ENCODE measurements at regions not wholly inside any gene's neighbourhood (a gene's known extent, or its start where the extent isn't known, plus 50 kb on each side); places are given as distances from the start of the nearest gene placed in this dataset.

GRCh38 chr2:52294628-52295027 is 1262.7 kb upstream of the NRXN1 start (continued):
- no peak for TF ChIP-seq CUX1 (IDR thresholded peaks at IDR 0.05; ENCODE audit: insufficient replicate concordance, low read depth, low read length)

DNA sequence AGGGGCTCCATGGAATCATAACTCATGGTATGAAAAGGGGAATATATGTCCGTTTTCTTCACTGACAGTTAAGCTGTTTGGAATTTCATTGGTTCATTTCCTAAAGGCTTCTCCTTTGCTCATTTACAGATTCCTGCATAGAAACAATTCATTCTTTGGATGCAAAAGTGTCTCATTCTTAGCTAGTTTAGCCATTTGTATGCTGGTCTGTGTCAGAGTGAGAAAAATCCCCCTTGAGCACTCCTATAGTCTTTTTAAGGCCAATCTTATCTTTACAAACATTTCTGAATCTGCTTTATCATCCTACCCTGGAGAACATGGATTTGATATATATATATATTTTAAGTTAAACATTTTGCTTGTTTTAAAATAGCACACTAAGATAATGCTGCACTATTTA is 1260.9 kb upstream of the NRXN1 start:
- no peaks in the 10 kb centered on the region for H3K79me2 ChIP-seq (ENCODE audit: control insufficient read depth, insufficient read depth, low read length)
- no peaks in the 10 kb centered on the region for H4K20me1 ChIP-seq (ENCODE audit: control insufficient read depth, insufficient read depth)
- H3K36me3 ChIP-seq (ENCODE audit: control insufficient read depth in 2 of 2, insufficient read depth in 2 of 2, low read length in 1 of 2): no peaks in the 10 kb centered on the region
- no peaks in the 10 kb centered on the region for H3K9me3 ChIP-seq (replicated peaks; ENCODE audit: control insufficient read depth, insufficient read depth, low read length)
- FAIRE-seq (no peak), DNase-seq (ENCODE audit: low read depth, low spot score) (no peak), ATAC-seq (no peak)
- BruUV-seq (replicated peaks): no TSS peak
- no peak overlapping the region for H2AFZ ChIP-seq (ENCODE audit: control insufficient read depth, low read depth, low read length)
- in situ Hi-C loops (cut with MboI): no loop called here
- intact Hi-C loops (cut with micrococcal nuclease; ENCODE audit: unreplicated experiment): no loop called here
- ChIA-PET SMC1A (ENCODE audit: uncharacterized antibody, unreplicated experiment) (no interaction called here), RAD21 (ENCODE audit: unreplicated experiment) (no interaction called here), CTCF (no interaction called here), POLR2A (no interaction called here)
- H3K4me3 ChIP-seq: no peak overlapping the region
- 0% methylated on average over 1 of the region's 1 CpG for WGBS (ENCODE audit: insufficient coverage, insufficient replicate concordance, low lambda C conversion rate, missing lambda C conversion rate)
- H3K4me1 ChIP-seq (ENCODE audit: control insufficient read depth, insufficient read depth, low read length): no peaks in the 10 kb centered on the region
- H3K9ac ChIP-seq (ENCODE audit: control insufficient read depth, insufficient read depth, low read length): no peak overlapping the region
- no peak overlapping the region for H3K27ac ChIP-seq (ENCODE audit: control insufficient read depth, insufficient read depth)
- no peak overlapping the region for H3K4me2 ChIP-seq (ENCODE audit: control insufficient read depth, insufficient read depth)
- H3K27me3 ChIP-seq (replicated peaks in 1 of 2; ENCODE audit: control insufficient read depth in 2 of 2, insufficient read depth in 2 of 2, low read length in 1 of 2): no peaks in the 10 kb centered on the region
- TF ChIP-seq NR2C1 (IDR thresholded peaks at IDR 0.05) (no peak), ASH2L (IDR thresholded peaks at IDR 0.05; ENCODE audit: borderline replicate concordance, low read depth) (no peak), MYB (IDR thresholded peaks at IDR 0.05; ENCODE audit: borderline replicate concordance, low read depth, low read length) (no peak), CHD2 (IDR thresholded peaks at IDR 0.05; ENCODE audit: borderline replicate concordance, low read depth, low read length) (no peak), STAT3 (IDR thresholded peaks at IDR 0.05; ENCODE audit: low read depth, low read length) (no peak), EP300 (IDR thresholded peaks at IDR 0.05; ENCODE audit: borderline replicate concordance in 1 of 2, control insufficient read depth in 1 of 2, low read depth in 2 of 2, low read length in 2 of 2) (no peak), SIN3A (IDR thresholded peaks at IDR 0.05; ENCODE audit: low read depth, low read length) (no peak), PML (IDR thresholded peaks at IDR 0.05; ENCODE audit: low read length) (no peak), RUNX3 (IDR thresholded peaks at IDR 0.05; ENCODE audit: low read length) (no peak), RAD51 (IDR thresholded peaks at IDR 0.05) (no peak), BCL11A (IDR thresholded peaks at IDR 0.05; ENCODE audit: low read depth, low read length) (no peak), SUZ12 (IDR thresholded peaks at IDR 0.05; ENCODE audit: unreplicated experiment) (no peak), PRDM15 (CRISPR knock-in tag; IDR thresholded peaks at IDR 0.05) (no peak)
- TF ChIP-seq, protein P1, sequence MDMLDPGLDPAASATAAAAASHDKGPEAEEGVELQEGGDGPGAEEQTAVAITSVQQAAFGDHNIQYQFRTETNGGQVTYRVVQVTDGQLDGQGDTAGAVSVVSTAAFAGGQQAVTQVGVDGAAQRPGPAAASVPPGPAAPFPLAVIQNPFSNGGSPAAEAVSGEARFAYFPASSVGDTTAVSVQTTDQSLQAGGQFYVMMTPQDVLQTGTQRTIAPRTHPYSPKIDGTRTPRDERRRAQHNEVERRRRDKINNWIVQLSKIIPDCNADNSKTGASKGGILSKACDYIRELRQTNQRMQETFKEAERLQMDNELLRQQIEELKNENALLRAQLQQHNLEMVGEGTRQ (IDR thresholded peaks at IDR 0.05; ENCODE audit: borderline replicate concordance, low read depth, low read length): no peak
